Amniotic epithelial cell (primary cell): ENCODE measurements at regions not wholly inside any gene's neighbourhood (a gene's known extent, or its start where the extent isn't known, plus 50 kb on each side); places are given as distances from the start of the nearest gene placed in this dataset.
"Not testable (repeated sequence)": the region's sequence is repeated elsewhere in the genome, so short reads cannot be mapped to it uniquely, and the experiment has no call there.

Experiments
- DNase-seq: peaks from one replicate; pipeline ENCODE4 v3.0.0-alpha.2; 2010; ENCODE audit warnings: low read depth

DNA sequence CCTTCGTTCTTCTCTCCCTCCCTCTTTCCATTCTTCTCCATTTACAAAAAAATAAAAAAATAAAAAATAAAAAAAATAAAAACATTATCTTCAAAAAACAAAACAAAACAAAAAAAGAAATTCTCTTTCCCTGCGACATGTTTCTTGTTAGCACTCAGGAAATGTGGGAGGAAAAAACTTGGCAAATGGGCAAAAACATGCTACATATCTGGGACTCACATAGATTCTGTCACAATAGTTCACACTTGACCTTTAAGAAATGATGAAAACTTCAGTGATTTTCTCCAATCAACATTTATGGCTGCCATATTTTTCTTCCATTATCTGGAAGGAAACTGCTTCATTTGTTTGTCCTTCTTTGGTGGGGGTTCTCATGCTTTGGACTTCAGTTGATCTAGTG is 109.3 kb downstream of the PRKAB2 start:
- no peak for DNase-seq

DNA sequence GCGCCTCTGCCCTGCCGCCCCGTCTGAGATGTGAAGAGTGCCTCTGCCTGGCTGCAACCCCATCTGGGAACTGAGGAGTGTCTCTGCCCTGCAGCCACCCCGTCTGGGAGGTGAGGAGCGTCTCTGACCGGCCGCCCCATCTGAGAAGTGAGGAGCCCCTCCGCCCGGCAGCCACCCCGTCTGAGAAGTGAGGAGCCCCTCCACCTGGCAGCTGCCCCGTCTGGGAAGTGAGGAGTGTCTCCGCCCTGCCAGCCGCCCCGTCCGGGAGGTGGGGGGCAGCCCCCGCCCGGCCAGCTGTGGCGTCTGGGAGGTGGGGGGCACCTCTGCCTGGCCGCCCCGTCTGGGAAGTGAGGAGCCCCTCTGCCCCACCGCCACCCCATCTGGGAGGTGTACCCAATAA is 110.4 kb downstream of the PRKAB2 start:
- DNase-seq, result not testable (repeated sequence)

DNA sequence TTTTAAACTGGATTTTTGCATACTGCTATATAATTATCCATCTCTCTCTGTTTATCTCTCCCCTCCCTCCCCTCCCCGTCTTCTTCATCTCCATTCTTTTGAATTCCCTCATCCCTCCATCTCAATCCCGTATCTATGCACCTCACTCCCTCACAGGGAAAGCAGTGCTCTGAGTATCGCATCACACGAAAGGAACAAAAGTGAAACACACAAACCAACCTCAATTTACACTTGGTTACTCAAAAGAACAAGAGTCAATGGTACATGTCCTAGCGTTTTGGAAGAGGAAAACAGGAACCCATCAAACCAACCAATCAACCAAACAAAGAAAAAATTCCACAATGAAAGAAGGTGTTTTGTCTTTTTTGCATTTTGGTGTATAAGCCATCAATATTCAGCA is 115.1 kb downstream of the NBPF12 start:
- no peak for DNase-seq

DNA sequence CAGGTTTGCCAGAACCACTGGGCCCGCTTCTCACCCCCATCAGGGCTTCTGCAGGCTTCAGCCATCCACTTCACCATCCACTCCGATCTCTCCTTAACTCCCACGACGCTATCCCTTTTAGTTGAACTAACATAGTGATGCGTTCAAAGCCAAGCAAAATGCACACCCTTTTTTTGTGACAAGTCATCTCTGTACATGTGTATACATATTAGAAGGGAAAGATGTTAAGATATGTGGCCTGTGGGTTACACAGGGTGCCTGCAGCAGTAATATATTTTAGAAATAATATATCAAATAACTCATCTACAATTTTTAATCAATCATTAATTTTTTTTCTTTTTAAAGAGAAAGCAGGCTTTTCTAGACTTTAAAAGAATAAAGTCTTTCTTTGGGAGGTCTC is 114.6 kb downstream of the NBPF12 start:
- no peak for DNase-seq

DNA sequence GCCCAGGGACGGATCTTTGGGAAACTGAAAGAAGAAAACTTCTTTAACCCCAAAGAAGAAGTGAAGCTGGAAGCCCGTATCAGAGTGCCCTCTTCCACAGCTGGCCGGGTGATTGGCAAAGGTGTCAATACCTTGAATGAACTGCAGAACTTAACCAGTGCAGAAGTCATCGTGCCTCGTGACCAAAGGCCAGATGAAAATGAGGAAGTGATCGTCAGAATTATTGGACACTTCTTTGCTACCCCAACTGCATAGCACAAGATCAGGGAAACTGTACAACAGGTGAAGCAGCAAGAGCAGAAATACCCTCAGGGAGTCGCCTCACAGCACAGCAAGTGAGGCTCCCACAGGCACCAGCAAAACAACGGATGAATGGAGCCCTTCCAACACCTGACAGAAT is 114.0 kb downstream of the NBPF12 start:
- DNase-seq, result no peak

DNA sequence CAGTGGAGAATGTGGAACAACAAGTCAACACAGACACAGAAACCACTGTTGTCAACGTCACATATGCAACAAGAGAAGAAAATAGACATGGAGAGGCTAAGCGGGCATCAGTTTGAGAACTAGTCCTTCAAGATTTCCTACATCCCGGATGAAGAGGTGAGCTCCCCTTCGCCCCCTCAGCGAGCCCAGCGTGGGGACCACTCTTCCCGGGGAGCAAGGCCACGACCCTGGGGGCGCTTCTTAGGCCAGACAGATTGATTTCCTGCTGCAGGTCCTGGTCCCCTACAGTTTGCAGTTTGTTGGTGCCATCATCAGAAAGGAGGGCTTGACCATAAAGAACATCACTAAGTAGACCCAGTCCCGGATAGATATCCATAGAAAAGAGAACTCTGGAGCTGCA is 113.0 kb downstream of the NBPF12 start:
- no peak for DNase-seq

DNA sequence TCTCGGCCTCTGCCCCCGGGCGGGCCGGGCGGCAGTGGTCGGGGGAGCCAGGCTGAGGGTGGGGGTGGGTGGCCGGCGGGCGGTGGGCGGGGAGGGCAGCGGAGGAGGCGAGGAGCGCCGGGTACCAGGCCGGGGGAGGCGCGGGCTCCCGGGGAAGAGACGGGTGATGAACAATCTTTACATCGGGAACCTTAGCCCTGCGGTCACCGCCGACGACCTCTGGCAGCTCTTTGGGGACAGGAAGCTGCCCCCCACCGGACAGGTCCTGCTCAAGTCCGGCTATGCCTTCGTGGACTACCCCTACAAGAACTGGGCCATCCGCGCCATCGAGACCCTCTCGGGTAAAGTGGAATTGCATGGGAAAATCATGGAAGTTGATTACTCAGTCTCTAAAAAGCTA is 112.5 kb downstream of the NBPF12 start:
- no peak for DNase-seq

DNA sequence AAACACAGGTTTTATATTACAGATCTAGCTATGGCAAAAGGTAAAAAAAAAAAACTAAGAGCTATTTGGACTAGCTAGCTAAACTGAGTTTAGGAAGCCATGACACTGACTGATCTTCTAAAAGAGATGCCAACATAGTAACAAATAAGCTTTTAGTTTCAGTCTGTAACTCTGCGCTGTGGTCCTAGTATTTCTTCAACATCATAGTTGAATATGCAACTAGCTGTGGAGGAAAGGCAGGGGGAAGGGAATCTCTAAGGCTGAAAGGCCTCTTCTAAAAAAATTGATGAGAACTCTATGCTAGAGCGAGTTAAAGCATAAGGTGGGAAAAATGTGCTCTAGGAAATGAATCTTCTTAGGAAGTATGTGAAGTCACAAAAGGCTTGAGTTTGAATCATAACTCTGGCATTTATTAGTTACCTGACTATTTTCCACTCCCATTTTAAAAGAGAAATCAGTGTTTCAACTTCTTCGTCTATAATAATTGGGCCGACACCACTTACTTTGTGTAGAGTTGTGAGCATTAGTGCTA is 108.8 kb downstream of the NBPF12 start:
- DNase-seq, result not testable (repeated sequence)

DNA sequence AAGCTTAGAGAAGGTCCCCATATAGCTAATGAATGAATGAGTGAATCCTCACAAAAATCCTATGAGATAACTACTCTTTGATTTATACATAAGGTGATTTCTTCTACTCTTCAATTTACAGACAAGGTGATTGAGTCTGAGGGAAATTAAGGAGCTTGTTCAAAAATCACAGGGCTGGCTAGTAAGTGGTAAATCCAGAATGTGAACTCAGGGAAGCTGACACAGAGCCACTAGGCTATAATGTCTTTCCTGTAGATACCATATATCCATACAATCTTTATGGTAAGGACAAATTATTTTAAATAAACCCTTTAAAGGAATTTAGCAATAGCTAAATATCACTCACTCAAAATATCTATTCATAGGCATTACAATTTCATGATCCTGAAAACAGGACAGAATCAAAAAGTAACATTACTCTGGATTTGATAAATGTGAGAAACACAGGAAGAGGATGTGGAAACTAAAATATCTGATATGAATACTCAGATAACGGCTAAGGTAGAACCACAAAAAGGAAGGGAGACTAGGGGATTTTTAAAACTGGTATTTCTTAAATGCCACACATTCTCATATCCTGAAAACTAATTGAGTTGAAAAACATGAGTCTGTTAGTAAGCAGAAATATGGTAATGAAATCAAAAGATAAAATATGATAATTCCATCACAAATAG is 108.2 kb downstream of the NBPF12 start:
- DNase-seq, result no peak
